ENCODE measurements at regions not wholly inside any gene's neighbourhood (a gene's known extent, or its start where the extent isn't known, plus 50 kb on each side); places are given as distances from the start of the nearest gene placed in this dataset.

DNA sequence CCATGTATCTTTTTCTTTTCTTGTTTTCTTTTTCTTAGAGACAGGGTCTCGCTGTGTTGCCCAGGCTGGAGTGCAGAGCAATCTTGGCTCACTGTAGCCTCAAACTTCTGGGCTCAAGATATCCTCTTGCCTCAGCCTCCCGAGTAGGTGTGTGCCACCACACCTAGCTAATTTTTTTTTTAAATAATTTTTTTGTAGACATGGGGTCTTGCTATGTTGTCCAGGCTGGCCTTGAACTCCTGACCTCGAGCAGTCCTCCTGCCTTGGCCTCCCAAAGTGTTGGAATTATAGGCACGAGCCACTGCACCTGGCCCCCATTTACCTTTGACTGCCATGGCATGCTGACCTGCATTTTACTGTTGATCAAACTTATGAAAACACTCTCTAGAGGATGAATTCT is 198.6 kb downstream of the SOX4 start:
- TF ChIP-seq POLR2A (IDR thresholded peaks at IDR 0.05; ENCODE audit: low read depth, low read length) (no peak), MAFK (IDR thresholded peaks at IDR 0.05; ENCODE audit: low read depth, low read length) (no peak), MXI1 (IDR thresholded peaks at IDR 0.05; ENCODE audit: borderline replicate concordance, low read depth, low read length) (no peak), NFE2L2 (IDR thresholded peaks at IDR 0.05; ENCODE audit: low read depth, low read length) (no peak), RAD21 (IDR thresholded peaks at IDR 0.05; ENCODE audit: low read length) (no peak), CEBPB (IDR thresholded peaks at IDR 0.05; ENCODE audit: low read depth, low read length) (no peak), CHD1 (IDR thresholded peaks at IDR 0.05; ENCODE audit: low read depth, low read length) (no peak), RFX5 (IDR thresholded peaks at IDR 0.05; ENCODE audit: low read depth, low read length) (no peak), RCOR1 (IDR thresholded peaks at IDR 0.05; ENCODE audit: insufficient replicate concordance, low read length) (no peak), BHLHE40 (IDR thresholded peaks at IDR 0.05; ENCODE audit: low read depth, low read length) (no peak), MAZ (IDR thresholded peaks at IDR 0.05; ENCODE audit: borderline replicate concordance, low read depth, low read length) (no peak)
- TF ChIP-seq, protein P1, sequence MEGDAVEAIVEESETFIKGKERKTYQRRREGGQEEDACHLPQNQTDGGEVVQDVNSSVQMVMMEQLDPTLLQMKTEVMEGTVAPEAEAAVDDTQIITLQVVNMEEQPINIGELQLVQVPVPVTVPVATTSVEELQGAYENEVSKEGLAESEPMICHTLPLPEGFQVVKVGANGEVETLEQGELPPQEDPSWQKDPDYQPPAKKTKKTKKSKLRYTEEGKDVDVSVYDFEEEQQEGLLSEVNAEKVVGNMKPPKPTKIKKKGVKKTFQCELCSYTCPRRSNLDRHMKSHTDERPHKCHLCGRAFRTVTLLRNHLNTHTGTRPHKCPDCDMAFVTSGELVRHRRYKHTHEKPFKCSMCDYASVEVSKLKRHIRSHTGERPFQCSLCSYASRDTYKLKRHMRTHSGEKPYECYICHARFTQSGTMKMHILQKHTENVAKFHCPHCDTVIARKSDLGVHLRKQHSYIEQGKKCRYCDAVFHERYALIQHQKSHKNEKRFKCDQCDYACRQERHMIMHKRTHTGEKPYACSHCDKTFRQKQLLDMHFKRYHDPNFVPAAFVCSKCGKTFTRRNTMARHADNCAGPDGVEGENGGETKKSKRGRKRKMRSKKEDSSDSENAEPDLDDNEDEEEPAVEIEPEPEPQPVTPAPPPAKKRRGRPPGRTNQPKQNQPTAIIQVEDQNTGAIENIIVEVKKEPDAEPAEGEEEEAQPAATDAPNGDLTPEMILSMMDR (conservative IDR thresholded peaks at IDR 0.05; ENCODE audit: low read depth, low read length) = no peak
- TF ChIP-seq, protein P2, sequence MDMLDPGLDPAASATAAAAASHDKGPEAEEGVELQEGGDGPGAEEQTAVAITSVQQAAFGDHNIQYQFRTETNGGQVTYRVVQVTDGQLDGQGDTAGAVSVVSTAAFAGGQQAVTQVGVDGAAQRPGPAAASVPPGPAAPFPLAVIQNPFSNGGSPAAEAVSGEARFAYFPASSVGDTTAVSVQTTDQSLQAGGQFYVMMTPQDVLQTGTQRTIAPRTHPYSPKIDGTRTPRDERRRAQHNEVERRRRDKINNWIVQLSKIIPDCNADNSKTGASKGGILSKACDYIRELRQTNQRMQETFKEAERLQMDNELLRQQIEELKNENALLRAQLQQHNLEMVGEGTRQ (IDR thresholded peaks at IDR 0.05; ENCODE audit: low read depth, low read length) = no peak
- TF ChIP-seq, protein P3, sequence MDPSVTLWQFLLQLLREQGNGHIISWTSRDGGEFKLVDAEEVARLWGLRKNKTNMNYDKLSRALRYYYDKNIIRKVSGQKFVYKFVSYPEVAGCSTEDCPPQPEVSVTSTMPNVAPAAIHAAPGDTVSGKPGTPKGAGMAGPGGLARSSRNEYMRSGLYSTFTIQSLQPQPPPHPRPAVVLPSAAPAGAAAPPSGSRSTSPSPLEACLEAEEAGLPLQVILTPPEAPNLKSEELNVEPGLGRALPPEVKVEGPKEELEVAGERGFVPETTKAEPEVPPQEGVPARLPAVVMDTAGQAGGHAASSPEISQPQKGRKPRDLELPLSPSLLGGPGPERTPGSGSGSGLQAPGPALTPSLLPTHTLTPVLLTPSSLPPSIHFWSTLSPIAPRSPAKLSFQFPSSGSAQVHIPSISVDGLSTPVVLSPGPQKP (IDR thresholded peaks at IDR 0.05; ENCODE audit: borderline replicate concordance, low read depth, low read length) = no peak
